ENCODE measurements at regions not wholly inside any gene's neighbourhood (a gene's known extent, or its start where the extent isn't known, plus 50 kb on each side); places are given as distances from the start of the nearest gene placed in this dataset.
A peak's percentile ranks its signal among the peaks of the same experiment; 100 is the strongest.
"Not testable (repeated sequence)": the region's sequence is repeated elsewhere in the genome, so short reads cannot be mapped to it uniquely, and the experiment has no call there.

DNA sequence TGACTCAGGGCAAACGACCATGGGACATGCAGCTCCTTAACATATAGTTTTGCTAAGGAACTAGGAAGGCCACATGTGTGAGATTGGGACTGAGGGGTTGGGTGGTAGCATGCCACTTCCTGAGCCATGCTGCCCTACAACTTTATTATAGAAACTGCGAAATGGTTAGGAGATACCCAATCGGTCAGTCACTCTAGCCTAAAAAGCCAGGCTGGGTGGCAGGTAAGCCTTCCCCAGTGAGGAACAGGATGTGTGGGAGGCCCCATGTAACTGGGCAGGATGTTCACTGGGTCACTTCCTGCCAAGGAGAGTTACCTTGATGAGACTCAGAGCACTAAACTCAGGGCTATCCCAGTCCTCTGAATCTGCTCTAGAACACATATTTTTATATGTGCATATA lies 123.5 kb downstream of the MAP3K7 start:
- no peak for DNase-seq

DNA sequence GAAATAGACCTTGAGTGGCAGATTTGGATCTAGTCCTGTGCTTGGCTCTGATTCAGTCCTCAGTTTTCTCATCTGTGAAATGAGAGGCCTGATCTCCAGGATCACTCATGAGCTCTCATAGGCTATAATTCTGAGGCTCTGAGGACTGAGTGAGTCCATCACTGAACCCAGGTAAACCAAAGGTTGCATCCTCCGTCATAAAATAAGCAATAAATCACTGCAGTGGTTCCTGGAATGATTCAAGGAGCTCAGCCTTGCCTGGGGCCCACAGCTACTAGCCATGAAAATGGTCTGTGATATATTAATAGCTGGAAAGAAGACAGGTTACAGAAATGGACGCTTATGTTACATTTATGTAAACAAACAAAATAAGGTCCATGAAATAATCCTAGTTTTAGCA lies 124.8 kb downstream of the MAP3K7 start:
- DNase-seq = no peak

DNA sequence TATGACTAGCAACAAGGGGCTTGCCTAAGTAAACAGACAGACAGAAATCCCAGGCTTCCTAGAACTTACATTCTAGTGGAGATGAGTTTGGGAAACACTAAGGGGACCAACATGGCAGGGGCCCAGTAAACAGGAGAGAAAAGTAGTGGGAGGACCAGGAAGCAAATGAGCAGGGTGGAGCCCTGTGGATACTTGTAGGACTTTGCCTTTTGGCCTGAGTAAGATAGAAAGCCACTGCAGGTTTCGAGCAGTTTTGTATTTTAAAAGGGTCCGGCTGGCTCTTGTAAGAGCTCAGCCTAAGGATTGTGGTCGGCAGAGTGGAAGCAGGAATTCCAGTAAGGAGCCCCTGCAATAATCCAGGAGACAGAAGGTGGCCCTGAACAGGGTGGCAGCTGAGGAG lies 125.5 kb downstream of the MAP3K7 start:
- no peak for DNase-seq

DNA sequence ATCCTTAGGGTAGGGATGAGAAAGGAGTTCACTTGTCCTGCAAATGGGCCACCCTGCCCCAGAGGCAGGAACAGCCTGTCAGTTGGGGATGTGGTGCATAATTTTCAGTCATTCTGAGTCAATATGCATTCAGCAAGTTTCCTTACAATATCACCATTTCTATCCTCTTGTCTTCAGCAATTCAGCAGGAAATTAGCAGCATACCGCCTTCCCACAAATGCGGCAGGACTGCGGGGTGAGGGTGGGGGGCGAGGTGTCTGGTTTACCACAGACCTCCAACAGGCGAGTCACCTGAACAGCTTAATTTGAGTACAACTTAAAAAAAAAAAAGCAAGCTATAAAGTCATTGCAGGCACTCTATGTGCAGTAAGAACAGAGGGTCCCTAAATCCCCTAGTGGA lies 126.8 kb downstream of the MAP3K7 start:
- DNase-seq = no peak

DNA sequence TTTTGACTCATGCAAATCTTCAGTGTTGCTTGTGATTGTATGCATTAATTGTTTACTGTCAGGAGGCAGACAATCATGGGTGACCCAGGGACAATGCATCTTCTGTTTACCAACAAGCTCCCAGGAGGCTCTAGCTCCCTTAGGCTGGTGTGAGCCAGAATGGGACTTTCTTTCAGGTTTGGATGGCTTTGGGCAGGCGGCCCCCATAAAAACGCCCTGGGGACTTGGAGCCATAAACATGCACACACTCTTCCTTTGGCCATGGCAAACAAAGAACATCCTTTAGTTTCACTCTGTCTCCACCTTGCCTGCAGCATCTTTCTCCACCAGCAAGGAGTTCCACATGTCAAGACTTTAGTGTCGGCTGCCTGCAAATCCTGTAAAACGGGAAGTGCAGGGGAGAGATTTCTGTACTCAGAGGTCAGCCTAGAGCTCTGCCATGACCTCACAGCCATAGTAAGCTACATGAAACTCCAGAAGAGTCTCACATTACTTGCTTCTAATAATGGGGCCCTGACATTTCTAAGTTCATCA lies 127.6 kb downstream of the MAP3K7 start:
- no peak for DNase-seq

DNA sequence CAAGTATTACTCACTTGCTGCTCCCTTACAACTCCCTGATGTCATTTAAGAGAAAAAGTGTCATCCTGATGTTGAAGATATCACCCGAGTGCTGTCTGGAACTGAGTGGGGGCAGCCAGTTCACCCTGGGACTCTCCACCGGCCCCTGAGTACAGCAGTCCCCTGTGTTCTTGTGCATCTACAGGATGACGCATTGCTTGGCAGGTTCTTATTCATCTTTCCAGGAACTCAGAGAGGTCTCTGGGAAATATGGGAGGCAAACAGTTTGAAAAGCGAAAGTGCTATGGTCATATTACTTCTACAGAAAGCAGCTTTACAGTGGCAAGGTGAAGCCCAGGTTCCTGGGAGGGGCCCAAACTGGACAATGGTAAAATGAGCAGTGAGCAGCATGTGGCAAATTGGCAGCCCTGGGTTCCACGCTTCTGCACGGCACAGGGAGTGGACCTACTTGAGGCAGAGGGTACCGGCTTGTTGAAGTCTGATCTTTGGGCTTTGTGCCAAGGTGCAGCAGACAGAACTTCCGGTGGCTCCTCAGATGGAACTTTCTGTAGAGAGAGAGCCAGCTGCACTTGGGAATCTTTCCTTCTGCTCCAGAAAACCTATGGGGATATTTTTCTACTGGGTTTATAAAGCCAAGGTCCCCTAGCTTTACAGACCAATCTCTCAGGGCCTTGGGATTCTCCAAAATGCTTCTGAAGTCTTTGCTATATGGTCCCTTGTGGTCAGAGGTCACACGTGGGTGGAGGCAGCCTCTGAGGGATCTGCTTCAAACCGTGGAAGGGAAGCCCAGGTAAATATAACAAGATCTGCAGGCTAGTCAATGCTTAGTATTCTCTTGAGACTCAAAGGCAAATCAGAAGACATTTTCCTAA lies 128.3 kb downstream of the MAP3K7 start:
- DNase-seq = no peak

DNA sequence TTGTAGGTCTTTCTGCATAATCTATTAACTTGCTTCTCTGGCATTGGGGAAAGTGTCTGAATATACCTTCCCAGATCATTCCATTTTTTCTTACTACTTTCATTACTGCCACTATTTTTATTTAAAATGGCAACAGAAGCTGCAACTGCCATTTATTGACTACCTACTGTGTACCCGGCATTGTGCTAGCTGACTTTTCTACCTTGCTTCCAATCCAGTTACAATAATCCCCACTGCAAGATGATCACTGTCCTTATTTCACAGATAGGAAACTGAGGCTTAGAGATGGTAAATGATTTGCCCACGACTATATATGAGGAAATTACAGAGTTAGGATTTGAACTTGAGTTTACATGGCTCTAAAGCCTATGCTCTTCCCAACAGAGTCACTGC lies 129.0 kb downstream of the MAP3K7 start:
- no peak for DNase-seq

DNA sequence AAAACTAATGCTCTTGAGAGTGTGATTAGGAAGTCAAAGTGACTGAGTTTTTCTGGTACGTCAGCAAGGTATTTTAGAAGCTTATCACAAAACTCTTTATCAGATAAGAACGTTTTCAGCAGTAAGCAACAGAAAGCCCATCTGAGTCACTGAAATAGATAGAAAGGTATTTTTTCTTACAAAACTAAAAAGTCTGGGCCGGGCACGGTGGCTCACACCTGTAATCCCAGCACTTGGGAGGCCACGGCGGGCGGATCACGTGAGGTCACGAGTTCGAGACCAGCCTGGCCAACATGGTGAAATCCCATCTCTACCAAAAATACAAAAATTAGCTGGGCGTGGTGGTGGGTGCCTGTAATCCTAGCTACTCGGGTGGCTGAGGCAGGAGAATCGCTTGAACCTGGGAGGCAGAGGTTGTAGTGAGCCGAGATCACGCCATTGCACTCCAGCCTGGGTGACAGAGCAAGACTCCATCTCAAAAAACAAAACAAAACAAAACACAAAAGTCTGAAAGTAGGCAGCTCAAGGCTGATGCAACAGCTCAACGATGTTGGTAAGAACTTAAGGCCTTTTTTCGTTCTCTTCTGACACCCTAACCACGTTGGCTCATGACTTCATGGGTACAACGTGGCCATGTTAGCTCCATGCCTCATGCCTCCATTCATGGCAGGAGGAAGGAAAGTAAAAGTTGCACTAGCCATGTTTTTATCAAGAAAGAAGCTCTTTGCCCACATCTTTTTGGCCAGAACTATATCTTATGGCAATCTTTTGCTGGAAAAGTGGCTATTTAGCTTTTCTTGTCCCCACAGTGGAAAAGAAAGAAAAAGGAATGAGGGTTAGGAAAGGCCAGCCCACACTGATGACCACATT lies 129.6 kb downstream of the MAP3K7 start:
- not testable (repeated sequence) for DNase-seq

DNA sequence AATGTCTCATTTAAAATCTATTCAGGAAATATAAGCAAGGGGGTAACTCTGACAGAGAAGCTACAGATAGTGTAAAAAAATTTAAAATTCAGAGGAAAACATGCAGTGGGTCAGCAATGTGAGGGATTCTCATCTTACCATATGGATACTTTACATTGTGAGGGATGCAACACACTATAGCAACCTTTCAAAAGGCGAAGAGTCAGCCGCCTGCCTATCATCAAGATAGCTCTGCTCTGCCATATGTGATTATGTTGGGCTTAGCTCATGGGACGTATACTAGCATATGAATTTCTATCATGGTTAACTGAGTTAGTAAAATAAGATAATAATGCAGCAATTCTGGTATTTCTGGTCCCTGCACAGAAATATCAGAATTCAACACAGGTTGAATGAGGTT lies 130.9 kb downstream of the MAP3K7 start:
- no peak for DNase-seq

DNA sequence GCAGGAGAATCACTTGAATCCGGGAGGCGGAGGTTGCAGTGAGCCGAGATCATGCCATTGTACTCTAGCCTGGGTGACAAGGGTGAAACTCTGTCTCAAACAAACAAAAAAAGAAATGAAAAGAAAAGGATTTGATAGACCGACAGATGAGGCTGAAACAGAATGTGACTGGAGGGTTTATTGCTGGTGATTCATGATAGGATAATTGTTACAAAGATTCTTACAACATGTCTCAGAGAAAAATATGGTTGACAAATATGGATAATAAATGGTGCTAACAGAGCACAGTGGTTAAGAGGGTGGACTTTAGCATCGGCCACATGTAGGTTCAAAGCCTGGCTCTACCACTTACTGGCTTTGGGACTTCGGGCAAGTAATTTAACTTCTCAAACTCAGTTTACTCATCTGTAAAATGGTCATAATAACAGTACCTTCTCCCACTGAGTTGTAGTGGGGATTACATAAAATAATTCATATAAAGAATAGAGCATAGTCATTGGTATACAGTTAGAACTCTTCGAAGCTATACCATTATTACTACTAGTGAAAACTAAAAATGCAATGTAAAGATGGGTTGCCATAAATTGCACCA lies 131.9 kb downstream of the MAP3K7 start:
- DNase-seq = no peak

DNA sequence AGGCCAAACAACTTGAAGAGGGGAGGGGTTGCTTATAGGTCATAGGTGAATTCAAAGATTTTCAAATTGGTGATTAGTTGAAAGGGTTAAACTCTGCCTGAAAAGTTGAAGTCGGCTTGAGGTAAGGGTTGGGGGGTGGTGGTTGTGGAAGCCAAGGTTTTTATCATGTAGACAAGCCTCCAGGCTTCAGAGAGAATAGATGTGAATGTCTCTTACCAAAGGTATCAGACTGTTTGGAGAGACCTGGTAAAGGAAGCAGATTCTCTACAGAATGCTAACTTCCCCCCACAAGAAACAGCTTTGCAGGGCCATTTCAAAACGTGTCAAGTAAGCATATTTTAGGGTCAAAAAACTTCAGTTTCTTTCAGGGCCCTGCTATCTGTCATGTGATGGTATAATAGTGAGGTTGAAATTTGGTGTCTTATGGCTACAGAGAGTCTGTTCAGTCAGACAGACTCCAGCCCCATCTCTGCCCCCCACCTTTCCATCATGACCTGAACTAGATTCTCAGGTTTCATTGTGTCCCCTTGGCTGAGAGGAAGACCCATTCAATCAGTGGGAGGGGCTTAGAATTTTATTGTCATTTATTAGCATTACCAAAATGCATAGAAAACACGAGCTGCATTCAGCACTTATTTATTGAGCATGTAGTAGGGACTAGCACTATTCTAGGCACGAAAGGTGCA lies 136.5 kb downstream of the MAP3K7 start:
- DNase-seq = no peak

DNA sequence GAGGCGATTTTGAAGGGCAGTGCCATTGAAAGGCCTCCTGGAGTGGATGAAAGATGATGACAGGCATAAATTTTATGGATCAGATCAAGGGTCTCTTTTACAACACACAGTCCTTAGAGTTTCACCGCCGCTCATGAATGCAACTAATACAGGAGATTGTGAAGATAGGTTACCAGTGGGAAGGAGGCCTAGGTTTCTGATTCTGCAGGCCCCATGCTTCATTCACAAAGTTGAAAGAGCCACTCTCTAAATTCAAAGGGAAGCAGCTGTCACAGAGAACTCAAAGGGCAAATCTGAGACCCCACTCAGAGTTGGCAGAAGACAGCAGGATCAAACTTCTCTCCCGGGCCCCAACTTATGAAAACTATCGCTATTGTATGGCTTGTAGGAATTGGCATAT lies 137.6 kb downstream of the MAP3K7 start:
- no peak for DNase-seq

DNA sequence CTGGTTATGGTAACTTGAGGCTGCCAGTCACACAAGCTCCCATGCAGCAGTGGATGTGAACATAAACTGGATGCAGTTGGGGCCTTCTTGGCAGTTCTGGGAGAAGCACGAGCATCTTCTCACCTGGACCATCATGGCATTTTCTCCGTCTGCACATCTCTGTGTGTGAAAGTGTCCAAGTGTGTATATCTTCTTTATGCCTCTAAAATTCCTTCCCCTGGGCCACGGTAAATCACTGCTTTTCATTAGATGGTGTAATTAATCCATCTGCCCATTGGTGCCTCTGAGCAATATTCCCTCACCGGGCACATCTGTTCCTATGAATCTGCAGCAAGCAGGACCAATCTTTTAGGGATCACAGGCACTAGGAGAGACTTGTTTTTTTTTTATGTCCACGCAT lies 138.0 kb downstream of the MAP3K7 start:
- DNase-seq = no peak

DNA sequence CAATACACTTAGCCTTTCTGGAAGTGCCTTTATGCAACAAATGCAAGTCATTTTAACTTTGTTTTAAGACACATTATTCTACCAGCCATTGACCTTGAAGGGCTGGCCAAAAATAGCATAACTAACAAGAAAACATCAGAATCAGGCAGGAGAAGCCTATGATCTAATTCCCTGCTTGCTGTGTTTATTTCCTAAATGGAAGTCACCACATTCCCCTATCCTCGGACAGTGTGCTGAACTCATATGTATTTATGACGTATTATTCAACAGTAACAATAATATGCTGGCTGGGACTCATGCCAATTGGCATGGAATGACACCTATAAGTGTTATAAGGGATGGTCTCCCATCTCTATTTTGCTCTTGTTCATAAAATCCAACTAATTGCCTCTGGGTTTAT lies 140.7 kb downstream of the MAP3K7 start:
- DNase-seq = no peak

DNA sequence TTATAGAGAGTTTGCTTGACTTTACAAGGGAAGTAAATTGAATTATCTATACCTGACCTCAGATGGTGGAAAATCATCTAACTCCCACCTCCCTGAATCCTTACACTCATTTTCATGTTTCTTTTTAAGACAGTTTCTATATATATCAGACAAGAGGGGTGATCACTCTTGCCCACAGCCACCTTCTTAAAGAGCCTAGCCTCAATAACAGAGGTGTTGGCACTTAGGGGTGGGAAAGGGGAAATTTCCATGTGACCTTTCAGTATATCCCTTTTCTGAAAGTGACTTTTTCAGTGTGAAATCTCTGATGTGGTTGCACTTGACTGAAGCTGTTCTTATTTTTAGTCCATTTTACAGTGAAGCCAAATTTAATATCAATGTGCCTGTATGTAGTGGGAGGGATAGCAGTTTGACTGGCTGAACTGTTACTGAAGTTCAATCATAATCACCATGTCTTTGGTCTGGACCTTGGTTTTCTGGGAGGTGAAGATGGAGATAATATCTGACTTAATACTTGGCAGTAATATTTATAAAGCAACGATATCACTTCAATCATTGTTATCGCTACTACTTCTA lies 141.3 kb downstream of the MAP3K7 start:
- no peak for DNase-seq

DNA sequence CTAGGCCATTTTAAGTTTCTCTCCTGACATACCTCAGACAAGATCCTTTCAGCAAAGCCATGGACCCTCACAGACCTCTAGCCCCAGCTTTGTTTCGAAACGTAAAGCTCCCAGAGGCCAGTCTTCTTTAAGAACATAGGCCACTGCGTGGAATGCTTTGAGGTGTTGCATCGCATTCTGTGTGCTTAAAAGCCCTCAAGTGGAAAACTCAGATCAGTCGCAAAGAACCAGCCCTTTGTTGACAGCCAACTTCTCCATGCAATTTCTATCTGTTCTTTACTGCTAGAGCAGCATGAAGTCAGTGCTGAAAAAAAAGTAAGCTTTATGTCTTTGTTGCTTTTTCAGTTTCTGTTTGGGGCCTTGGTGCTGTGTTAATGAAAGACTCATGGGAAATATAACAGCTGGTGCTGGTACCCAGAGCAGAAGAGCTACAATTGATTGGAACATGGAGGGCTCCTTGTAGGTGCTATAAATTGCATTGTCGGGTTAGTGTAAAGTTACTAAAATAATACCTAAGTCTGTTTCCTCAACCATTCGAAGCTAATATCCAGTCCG lies 142.6 kb downstream of the MAP3K7 start:
- DNase-seq = no peak

DNA sequence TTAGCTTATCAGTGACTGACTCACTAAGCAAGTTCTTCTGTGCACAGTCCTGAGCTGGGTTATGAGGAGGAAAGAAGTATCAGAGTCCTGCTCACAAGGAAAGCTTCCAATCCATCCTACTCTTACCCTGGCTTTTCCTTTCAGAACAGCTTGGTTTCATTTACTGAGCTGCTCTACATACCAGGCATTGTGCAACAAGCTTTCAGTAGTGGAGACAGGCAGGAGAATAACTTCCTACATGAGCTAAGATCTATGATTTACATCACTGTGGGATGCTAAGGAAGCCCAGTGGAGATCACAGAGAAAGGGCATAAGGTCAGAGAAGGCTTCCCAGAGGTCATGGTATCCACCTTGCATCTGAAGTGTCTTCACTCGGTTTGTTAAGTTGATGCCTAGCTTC lies 144.5 kb downstream of the MAP3K7 start:
- no peak for DNase-seq

DNA sequence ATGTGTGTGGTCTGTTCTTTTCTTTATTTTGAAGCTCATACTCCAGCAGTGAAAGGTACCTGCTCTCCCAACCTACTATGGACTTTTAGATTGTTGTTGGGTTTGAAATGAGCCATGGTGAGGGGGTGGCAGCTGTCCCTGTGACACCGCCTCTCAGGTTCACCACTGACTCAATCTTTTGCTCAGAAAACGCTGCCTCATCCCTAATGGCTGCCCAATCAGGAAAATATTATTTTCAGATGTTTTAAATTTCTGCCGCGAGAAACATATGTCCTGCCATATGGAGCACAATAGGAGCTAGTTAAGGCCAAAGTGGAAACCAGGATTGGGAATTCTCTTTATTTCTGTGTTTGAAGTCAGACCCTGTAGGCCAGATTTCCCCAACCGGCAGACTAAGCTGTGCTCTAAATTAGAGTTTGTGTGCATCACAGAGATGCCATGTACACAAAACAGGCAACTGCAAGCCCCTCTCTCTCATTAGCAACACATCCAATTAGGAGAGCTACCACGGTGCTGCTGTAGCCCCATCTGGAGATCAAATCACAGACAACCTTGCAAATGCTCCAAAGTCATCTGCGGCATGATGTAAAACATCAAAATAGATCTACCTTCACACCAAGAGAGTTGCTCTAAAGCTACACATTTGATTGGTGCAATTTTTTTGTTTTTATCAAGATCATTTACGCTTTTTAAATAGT lies 144.1 kb upstream of the BACH2 start:
- DNase-seq = peak in 1 of 14 donors; percentile 89

DNA sequence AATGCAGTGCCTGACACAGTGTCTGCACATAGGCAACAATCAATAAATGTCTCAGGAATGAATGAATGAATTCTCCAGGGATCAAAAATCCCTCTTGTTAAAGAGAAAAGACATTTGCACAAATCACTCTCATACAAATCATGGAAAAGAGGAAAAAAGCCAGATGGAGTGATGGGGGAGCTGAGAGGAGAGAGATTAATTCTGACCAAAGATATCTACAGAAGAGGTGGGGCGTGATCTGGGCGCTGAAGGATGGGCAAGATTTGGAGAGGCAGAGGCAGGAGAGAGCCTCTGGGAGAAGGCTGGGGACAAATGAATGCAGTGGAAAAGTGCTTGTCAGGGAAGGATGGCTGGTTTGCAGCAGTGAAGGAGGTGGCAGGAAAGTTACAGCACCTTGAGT lies 142.9 kb upstream of the BACH2 start:
- peak in 1 of 14 donors; percentile 12 for DNase-seq

DNA sequence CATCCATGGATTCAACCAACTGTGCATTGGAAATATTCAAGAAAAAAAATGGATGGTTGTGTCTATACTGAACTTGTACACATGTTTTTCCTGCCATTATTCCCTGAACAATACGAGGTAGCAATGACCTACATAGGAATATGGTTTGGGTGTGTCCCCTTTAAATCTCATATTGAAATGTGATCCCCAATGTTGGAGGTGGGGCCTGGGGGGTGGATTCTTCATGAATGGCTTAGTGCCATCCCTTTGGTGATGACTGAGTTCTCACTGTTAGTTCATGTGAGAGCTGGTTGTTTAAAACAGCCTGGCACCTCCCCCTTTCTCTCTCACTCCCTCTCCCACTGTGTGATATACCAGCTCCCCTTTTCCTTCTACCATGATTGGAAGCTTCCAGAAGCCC lies 139.8 kb upstream of the BACH2 start:
- DNase-seq = no peak

Data from C1 segment of cervical spinal cord (tissue), 14 donors.